ENCODE measurements at regions not wholly inside any gene's neighbourhood (a gene's known extent, or its start where the extent isn't known, plus 50 kb on each side); places are given as distances from the start of the nearest gene placed in this dataset.
"Not testable (repeated sequence)": the region's sequence is repeated elsewhere in the genome, so short reads cannot be mapped to it uniquely, and the experiment has no call there.

DNA sequence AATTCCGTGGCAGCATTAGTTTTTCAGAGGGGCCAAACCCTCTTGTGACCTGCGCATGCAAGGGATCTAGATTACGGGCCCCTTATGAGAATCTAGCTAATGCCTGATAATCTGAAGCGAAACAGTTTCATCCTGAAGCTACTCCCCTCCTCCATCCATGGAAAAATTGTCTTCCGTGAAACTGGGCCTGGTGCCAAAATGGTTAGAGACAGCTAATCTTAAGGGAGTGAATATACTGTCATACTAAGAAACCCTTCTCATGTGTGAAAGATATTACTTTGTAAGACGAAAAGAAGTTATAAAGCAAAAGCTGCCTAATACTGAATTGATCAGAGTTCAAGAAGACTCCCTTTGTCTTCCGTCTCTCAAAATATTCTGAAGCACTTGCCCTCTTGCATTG is 166.3 kb downstream of the DUSP10 start:
- peak; percentile 33 for DNase-seq (ENCODE audit: low read depth)

GRCh38 chr1:221576268-221576667 is 165.6 kb downstream of the DUSP10 start:
- DNase-seq (ENCODE audit: low read depth) = peak; percentile 94

DNA sequence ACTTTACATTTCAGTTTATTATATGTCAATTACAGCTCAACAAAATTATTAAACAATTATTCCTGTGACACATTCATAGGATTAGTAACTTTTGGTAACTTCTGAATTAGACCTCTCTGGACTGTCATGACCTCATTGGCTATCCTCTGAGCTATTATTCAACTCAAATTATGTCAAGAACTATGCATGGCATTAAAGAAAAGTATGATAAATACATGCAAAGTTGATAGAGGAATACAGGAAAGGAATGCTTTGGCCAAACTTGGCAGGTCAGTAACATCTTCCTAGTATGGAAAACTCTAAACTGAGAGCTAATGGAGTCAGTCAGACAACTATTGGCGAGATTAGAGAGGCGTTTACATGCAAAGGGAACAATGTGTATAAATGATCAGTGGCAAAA is 158.4 kb downstream of the DUSP10 start:
- DNase-seq (ENCODE audit: low read depth) = peak; percentile 58

GRCh38 chr1:221587013-221587412 is 154.9 kb downstream of the DUSP10 start:
- DNase-seq (ENCODE audit: low read depth) = not testable (repeated sequence)

DNA sequence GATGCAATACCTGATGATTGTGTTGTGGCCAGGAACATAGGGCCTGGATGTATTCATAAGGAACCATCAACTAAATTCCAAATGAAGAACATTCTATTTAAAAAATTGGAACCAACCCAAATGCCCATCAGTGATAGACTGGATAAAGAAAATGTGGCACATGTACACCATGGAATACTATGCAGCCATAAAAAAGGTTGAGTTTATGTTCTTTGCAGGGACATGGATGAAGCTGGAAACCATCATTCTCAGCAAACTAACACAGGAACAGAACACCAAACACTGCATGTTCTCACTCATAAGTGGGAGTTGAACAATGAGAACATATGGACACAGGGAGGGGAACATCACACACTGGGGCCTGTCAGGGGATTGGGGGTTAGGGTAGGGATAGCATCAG is 150.6 kb downstream of the DUSP10 start:
- DNase-seq (ENCODE audit: low read depth) = not testable (repeated sequence)

GRCh38 chr1:221594576-221594975 is 147.3 kb downstream of the DUSP10 start:
- no peak for DNase-seq (ENCODE audit: low read depth)

DNA sequence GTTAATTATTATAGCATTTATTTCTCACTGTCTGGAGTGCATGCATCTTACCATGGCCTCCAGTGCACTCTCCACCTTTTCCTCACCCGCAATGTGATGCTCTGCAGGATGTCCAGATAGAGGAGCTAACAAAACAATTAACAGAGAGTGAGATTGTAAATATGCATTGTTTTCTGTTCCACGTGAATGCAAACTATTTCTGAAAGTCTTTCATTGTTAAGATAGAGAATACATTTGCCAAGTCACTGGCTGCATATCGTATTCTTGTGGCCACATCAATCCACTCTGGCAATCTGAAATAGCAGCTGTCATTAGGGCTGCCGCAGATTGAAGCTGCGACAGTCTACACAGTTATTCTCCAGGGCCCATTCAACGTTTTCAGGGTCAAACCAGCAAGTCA is 143.8 kb downstream of the DUSP10 start:
- no peak for DNase-seq (ENCODE audit: low read depth)

DNA sequence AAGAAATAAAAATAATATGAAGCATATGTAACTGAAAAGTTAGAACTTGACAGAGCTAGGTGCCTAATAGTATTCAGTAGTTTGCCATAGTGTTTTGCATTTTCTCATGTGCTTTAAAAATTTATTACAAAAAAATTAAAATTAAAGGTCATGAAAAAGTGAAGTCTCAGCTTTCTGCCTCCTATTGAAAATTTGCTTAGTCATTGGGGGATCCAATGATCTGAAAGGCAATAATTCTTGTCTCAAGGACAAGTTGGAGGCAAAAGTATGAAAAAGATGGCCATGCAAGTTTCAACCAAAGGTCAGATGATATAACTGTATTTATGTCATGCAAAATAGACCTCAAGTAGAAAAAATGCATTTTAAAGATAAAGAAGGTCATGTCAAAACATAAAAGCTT is 140.7 kb downstream of the DUSP10 start:
- no peak for DNase-seq (ENCODE audit: low read depth)

DNA sequence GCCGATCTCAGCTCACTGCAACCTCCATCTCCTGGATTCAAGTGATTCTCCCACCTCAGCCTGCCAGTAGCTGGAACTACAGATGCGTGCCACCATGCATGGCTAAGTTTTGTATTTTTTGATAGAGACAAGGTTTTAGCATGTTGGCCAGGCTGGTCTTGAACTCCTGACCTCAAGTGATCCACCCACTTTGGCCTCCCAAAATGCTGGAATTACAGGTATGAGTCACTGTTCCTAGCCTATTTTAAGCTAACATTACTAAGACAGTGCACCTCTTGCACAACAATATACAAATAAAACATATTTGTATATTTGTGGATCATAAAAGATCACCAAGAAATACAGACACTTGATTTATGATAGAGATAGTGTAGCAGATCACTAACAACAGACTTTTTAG is 139.1 kb downstream of the DUSP10 start:
- DNase-seq (ENCODE audit: low read depth) = peak; percentile 34

GRCh38 chr1:221604390-221604789 is 137.5 kb downstream of the DUSP10 start:
- DNase-seq (ENCODE audit: low read depth) = not testable (repeated sequence)

DNA sequence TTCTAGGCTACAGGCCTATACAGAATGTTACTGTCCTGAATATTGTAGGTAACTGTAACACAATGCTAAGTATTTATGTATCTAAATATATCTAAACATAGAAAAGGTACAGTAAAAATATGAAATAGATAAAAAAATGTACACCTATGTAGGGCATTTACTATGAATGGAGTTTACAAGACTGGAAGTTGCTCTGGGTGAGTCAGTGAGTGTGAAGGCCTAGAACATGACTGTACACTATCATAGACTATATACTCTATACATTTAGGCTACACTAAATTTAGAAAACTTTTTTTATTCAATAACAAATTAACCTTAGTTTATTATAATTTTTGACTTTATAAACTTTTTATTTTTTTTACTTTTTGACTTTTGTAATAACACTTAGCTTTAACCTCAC is 136.9 kb downstream of the DUSP10 start:
- DNase-seq (ENCODE audit: low read depth) = no peak

DNA sequence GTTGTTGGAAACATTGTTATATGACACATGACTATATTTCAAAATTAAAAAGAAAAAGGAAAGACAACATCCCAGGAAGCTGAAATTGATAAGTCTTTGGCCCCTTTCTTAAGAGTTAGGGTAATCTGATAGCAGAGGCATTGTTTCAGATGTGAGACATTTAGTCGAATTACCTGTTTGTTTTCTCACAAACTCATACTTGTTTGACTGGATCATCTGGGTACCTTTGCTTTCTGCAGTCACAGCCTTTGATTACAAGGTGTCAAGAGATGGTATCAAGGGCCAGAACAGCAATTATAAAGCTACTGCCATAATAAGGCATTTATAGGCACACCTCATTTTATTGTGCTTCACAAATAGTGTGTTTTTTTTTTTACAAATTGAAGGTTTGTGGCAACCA is 136.3 kb downstream of the DUSP10 start:
- no peak for DNase-seq (ENCODE audit: low read depth)

- no peak for DNase-seq (ENCODE audit: low read depth)
Observed at GRCh38 chr1:221606256-221606655, 135.6 kb downstream of the DUSP10 start.

GRCh38 chr1:221608835-221609320 is 133.0 kb downstream of the DUSP10 start:
- DNase-seq (ENCODE audit: low read depth) = no peak

- DNase-seq (ENCODE audit: low read depth) = peak; percentile 17
Observed at GRCh38 chr1:221611656-221612046, 130.2 kb downstream of the DUSP10 start.

DNA sequence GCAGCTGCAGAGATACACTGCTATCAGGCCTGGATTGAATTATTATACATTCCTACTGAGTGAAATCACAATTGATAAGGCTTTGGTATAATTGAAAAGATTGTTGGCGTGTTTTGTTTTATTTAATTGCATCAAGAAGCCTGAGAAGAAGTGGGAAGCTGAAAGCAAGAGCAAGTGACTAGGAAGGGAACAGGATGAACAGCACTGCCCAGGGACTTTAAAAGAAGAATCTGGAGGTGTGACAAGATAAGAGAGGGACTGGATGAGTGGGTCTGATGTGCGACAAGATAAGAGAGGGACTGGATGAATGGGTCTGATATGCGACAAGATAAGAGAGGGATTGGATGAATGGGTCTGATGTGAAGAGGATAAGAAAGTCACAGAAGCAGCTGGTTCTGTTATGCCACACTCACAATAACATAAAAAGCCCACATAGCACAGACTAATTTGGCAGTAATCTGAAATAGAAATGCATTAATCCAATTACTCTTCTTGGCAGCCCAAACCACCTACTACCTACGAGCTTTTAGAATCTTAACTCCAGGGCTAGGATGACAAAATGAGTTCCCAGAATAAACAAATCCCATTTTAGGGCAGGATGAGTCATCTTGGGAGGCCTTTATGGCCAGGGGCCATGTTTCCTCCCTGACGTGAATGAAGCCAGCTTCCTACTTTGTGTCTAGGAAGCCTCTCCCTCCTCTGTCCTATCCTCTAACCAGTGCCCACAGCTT is 129.7 kb downstream of the DUSP10 start:
- DNase-seq (ENCODE audit: low read depth) = peak; percentile 93

DNA sequence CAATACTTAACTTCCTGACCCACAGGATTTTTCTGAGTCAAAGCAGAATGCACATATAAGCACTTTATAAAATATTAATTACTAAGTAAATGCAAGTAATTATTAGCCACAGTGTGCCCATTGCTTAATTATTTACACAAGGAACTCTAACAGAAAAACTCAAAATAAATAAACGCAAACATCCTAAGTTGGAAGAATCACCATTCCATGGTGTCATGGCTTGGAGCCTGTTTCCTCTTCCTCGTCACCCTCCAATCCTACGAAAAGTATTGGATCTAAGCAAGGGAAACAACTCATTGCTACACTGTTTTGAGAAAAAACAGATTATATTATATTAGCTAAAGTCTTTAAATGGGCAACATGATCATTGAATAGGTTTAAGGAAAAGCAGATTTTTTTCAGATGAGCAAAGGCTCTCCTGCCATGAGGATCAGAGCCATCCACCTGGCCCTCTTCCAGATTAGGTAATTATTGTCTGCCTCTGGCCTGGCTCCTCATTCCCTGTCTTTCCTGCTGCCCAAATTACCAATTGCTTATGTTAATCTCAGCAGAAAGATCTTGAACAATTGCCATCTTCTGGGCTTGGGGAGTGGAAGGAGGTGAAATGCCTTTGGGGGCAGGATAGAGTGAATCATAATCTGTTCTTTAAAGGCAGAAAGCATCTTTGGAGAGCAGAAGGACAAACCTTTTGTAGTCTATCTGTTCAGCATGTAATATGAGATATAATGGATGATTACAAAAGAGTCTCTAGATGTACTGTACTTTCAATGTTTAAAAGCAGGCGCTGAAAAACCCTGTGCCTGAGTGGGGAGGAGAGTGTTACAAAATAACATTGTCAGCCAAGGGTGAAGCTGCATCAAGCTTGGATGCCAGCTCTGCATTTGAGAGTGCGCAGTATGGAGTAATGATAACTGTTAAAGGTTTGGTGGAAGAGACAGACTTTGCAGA is 121.2 kb downstream of the DUSP10 start:
- DNase-seq (ENCODE audit: low read depth) = peak; percentile 51

DNA sequence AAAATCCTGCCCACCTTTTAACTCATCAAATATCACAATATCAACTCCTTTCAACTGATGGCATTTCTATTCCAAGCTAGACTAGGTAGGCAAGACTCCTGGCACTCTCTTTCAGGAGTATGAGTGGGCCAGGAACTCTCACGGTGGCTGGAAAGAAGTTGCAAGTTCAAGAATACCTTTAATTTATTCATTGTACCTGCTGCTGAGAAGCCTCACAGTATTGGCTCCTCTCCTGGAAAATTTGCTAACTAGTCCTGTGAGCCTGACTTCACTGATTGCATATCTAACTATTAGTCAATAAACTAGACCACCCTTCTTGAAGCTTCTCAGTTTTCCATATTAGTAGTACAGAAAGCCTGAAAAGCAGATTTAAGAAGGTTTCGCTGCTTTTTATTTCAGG is 120.2 kb downstream of the DUSP10 start:
- DNase-seq (ENCODE audit: low read depth) = no peak

DNA sequence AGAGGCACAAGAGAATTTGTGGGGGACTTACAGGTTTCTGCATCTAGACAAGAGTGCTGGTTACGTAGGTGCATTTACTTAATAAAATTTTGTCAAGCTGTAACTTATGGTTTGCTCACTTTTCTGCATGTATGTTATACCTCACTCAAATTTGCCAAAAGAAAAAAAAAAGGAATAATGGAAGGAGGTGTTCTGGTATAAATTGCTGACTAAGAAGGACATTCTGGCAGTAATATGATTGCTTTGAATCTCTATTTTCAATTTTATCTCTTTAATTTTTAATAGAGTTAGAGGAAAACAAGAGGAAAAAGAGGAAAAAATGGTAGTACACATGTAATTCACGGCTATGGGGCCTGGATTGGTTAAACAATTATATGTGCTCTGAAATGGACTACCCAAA is 119.5 kb downstream of the DUSP10 start:
- DNase-seq (ENCODE audit: low read depth) = no peak

- no peak for DNase-seq (ENCODE audit: low read depth)
Observed at GRCh38 chr1:221625026-221625425, 116.9 kb downstream of the DUSP10 start.

- peak; percentile 29 for DNase-seq (ENCODE audit: low read depth)
Observed at GRCh38 chr1:221626041-221626440, 115.8 kb downstream of the DUSP10 start.

GRCh38 chr1:221630236-221630635 is 111.7 kb downstream of the DUSP10 start:
- no peak for DNase-seq (ENCODE audit: low read depth)

- no peak for DNase-seq (ENCODE audit: low read depth)
Observed at GRCh38 chr1:221631556-221631955, 110.3 kb downstream of the DUSP10 start.

All from EH (cell line).